AG09309 (cell line): ENCODE measurements at regions not wholly inside any gene's neighbourhood (a gene's known extent, or its start where the extent isn't known, plus 50 kb on each side); places are given as distances from the start of the nearest gene placed in this dataset.

Experiments
- DNase-seq: peaks from one replicate; pipeline ENCODE4 v3.0.0-alpha.2; 2010; ENCODE audit warnings: low read depth
- H3K4me3 ChIP-seq: 2 replicates; pipeline ENCODE4 v1.5.1; 2011; ENCODE audit warnings: mild to moderate bottlenecking, low read depth, low read length, moderate library complexity; ENCODE audit not compliant: control insufficient read depth
- TF ChIP-seq, protein P1 (sequence below): IDR thresholded peaks from 2 replicates; pipeline ENCODE4 v1.5.1; 2011; ENCODE audit warnings: mild to moderate bottlenecking, low read depth, low read length, inconsistent platforms; ENCODE audit not compliant: insufficient read depth, control insufficient read depth; ENCODE audit errors: missing control alignments

DNA sequence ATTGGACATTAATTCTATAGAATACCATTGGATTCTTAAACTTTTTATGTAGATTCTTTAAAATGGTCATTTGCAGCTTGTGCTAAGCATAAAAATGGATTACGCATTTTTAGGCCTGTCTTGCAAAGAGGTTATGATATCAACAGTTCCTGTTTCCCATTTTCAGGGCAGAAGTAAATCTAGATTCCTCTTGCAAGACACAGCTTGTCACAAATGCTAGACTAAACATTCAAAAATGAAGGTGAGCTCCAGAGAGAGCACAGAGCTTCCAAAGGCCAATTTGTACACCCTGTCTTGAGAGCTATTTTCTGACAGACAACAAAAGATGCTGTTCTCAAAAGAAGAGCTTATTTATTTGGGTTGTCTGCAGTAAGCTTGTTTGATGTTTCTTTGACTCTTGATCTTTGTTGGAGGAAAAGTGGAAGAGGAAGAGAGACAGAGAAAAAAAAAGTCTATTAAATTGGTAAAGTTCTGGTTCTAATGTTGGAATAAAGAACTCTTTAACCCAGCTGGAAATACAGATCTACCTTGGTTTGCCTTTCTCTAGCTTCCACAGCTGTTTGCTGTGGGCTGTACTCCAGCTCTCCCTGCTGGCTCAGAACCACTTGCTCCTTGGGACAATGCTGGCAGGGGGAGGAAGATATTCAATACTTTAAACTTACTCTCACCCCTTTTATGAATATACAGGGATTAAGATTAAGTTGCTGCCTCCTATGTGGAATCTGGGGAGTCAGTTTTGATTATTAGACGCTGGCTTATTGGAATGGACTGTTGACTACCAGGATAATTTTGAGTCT lies 651.8 kb downstream of the CDH11 start:
- H3K4me3 ChIP-seq, result no peak overlapping the region
- TF ChIP-seq, protein P1, sequence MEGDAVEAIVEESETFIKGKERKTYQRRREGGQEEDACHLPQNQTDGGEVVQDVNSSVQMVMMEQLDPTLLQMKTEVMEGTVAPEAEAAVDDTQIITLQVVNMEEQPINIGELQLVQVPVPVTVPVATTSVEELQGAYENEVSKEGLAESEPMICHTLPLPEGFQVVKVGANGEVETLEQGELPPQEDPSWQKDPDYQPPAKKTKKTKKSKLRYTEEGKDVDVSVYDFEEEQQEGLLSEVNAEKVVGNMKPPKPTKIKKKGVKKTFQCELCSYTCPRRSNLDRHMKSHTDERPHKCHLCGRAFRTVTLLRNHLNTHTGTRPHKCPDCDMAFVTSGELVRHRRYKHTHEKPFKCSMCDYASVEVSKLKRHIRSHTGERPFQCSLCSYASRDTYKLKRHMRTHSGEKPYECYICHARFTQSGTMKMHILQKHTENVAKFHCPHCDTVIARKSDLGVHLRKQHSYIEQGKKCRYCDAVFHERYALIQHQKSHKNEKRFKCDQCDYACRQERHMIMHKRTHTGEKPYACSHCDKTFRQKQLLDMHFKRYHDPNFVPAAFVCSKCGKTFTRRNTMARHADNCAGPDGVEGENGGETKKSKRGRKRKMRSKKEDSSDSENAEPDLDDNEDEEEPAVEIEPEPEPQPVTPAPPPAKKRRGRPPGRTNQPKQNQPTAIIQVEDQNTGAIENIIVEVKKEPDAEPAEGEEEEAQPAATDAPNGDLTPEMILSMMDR, result peak; percentile 28
- DNase-seq, result no peak

DNA sequence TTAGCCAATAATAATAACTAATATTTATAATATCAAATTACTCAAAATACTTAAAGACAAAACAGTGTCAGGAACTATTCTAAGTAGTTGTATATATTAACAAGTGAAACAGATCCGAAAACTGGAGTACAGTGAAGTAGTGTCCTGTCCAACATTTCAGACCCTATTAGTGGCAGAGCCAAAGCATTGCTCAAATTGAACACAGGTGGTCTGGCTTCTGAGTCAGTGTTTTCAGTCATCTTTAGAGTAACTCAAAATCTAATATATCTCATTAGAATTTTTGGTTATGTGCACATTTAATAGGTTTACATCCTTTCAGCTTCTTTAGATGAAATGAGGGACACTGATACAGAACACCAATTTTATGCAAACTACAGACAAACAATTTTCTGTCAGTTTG lies 652.5 kb downstream of the CDH11 start:
- TF ChIP-seq, protein P1, result no peak
- no peak overlapping the region for H3K4me3 ChIP-seq
- DNase-seq, result no peak

DNA sequence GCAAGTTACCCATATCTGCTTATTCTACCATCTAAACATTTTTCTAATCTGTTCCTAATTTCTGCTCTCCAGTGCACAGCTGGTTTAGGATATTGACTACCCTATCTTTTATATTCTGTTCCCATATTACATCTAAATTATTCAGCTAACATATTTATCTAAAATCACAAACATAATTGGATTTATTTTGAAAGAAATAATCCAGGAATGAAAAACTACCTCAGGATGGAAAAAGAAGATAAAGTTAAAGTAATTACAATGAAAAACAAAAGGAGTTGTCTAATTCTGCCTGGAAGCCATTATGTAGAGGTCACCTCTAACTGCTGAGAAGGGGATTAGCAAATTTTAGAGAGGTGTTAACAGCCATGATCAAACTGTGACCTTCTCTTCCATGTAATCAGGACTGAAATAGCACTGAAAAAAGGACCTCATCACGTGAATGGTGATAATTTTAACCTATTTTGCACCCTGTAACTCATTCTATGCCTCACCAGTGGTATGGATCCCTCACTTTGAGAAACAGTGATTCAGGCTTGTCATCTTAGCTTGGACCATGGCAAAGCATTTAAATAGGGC lies 653.3 kb downstream of the CDH11 start:
- TF ChIP-seq, protein P1, result no peak
- H3K4me3 ChIP-seq, result no peak overlapping the region
- DNase-seq, result no peak

DNA sequence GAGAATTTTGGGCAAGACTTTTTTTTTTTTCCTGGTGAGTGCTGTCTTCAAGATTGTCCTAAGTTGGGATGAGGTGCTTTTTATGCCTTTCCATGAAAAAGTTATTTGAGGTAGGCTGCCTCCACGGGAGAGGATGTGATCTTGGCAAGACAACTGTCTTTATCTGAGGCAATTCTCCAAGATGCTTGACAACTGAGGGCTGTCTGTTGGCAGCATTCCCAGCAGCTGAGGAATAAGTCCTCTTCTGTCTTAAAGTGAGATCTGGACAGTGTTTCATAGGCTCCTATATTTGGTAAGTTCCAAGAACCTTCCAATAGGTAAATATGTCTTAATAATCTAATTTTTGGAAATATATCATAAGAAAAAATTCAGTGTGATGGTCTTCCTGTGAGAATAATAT lies 662.0 kb downstream of the CDH11 start:
- TF ChIP-seq, protein P1, result no peak
- DNase-seq, result no peak

DNA sequence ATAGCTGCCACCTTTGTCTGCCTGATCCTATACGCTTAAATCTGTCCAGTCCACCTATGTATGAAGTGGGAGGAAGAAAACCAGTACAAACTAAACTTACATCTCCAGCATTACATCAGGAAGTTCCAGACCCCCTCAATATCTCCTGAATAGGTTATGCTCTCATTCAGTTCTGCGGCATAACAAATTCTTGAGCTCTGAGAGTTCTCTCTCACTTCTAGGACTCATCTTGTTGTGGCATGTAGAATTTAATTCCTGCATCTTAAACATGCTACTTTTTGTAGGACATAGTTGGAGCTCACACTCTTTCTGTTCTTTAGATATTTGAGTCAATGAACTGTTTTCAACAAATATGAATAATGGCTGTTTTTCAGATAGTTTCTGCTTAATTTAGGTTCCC lies 662.5 kb downstream of the CDH11 start:
- TF ChIP-seq, protein P1, result no peak
- no peak overlapping the region for H3K4me3 ChIP-seq
- no peak for DNase-seq

More for the DNA sequence above, 662.0 kb downstream of the CDH11 start:
- H3K4me3 ChIP-seq, result no peak overlapping the region

DNA sequence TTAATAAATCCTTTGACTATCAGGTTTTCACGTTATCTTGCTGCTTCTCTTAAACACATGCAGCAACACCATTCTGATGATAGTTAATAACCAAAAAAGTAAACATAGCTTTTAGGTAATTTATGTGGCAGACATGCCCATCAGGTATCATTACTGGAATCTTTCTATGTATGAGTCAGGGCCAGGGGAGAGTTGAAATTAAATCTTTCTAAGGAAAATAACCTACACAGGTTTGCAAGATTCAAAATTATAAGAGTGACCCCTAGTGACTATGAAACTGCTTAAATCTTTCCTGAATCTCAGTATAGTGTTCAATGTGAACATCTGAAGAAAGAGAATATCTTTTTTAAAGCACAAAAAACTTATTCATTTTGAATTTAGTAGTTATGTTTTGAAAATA lies 666.6 kb downstream of the CDH11 start:
- H3K4me3 ChIP-seq, result no peak overlapping the region
- no peak for DNase-seq
- TF ChIP-seq, protein P1, result no peak

DNA sequence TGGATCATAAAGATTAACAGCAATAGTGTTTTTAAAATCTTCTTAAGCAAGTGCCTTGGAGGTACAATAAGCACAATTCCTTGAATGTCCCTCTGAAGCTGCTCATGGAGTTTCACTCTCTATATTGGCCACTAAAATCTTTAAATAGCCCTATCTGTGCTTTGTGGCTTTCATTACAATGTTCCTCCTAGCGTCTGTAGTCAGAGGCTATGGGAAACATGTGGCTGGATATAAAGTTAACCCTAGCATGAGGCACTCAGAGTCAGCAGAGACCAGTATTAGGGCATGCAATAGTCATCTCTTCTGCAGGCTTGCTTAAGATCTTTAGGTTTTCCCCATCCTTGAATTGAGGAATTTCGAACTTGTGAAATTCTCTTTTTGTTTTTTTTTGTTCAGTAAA lies 668.2 kb downstream of the CDH11 start:
- no peak overlapping the region for H3K4me3 ChIP-seq
- TF ChIP-seq, protein P1, result no peak
- peak; percentile 23 for DNase-seq
